Trophoblast cell (in vitro differentiated cells and primary cell): ENCODE measurements at regions not wholly inside any gene's neighbourhood (a gene's known extent, or its start where the extent isn't known, plus 50 kb on each side); places are given as distances from the start of the nearest gene placed in this dataset.
A peak's percentile ranks its signal among the peaks of the same experiment; 100 is the strongest.

Experiments used
- DNase-seq, 2 donors: peaks; one replicate each; pipeline ENCODE4 v3.0.0-alpha.2; 2016
- H2AFZ ChIP-seq: 2 replicates; pipeline ENCODE4 v1.6.1; 2013; ENCODE audit warnings: low read length, moderate library complexity, mild to moderate bottlenecking; ENCODE audit not compliant: insufficient read depth, poor library complexity
- H2AK5ac ChIP-seq: 2 replicates; pipeline ENCODE4 v1.6.1; 2013; ENCODE audit warnings: mild to moderate bottlenecking, low read length
- H2BK120ac ChIP-seq: 2 replicates; pipeline ENCODE4 v1.6.1; 2013; ENCODE audit warnings: low read length, mild to moderate bottlenecking, moderate library complexity; ENCODE audit not compliant: insufficient read depth, poor library complexity
- H2BK12ac ChIP-seq: 2 replicates; pipeline ENCODE4 v1.6.1; 2013; ENCODE audit warnings: mild to moderate bottlenecking, low read length, moderate library complexity
- H2BK5ac ChIP-seq: 2 replicates; pipeline ENCODE4 v1.6.1; 2013; ENCODE audit warnings: low read length, low read depth, moderate library complexity, mild to moderate bottlenecking; ENCODE audit not compliant: poor library complexity
- H3K14ac ChIP-seq: 2 replicates; pipeline ENCODE4 v1.6.1; 2013; ENCODE audit warnings: mild to moderate bottlenecking, low read length
- H3K18ac ChIP-seq: 2 replicates; pipeline ENCODE4 v1.6.1; 2013; ENCODE audit warnings: mild to moderate bottlenecking, low read length
- H3K23ac ChIP-seq: 2 replicates; pipeline ENCODE4 v1.6.1; 2013; ENCODE audit warnings: low read length
- H3K27ac ChIP-seq: 2 replicates; pipeline ENCODE4 v1.5.1; 2013; ENCODE audit warnings: low read depth, mild to moderate bottlenecking, inconsistent platforms, low read length, moderate library complexity
- H3K27me3 ChIP-seq: 2 replicates; pipeline ENCODE4 v1.6.1; 2013; ENCODE audit warnings: inconsistent platforms, mild to moderate bottlenecking, low read length, moderate library complexity; ENCODE audit not compliant: insufficient read depth
- H3K36me3 ChIP-seq, 2 experiments: 1 replicate in 1 of 2; 2 replicates in 1 of 2; pipeline ENCODE4 v1.6.1; 2013; ENCODE audit warnings: low read length in 2 of 2, mild to moderate bottlenecking in 2 of 2, moderate library complexity in 1 of 2; ENCODE audit not compliant: insufficient read depth in 2 of 2, control insufficient read depth in 1 of 2
- H3K4ac ChIP-seq: 2 replicates; pipeline ENCODE4 v1.6.1; 2013; ENCODE audit warnings: low read depth, mild to moderate bottlenecking, low read length, moderate library complexity
- H3K4me1 ChIP-seq, 2 experiments: 1 replicate in 1 of 2; 2 replicates in 1 of 2; pipeline ENCODE4 v1.6.1; 2013; ENCODE audit warnings: low read length in 2 of 2, mild to moderate bottlenecking in 2 of 2, moderate library complexity in 1 of 2; ENCODE audit not compliant: insufficient read depth in 2 of 2, control insufficient read depth in 1 of 2
- H3K4me2 ChIP-seq: 2 replicates; pipeline ENCODE4 v1.6.1; 2013; ENCODE audit warnings: inconsistent platforms, mild to moderate bottlenecking, low read length, moderate library complexity
- H3K4me3 ChIP-seq: 2 replicates; pipeline ENCODE4 v1.5.1; 2013; ENCODE audit warnings: mild to moderate bottlenecking, low read depth, low read length, inconsistent platforms
- H3K79me1 ChIP-seq: one replicate; pipeline ENCODE4 v1.6.1; 2013; ENCODE audit warnings: low read length
- H3K79me2 ChIP-seq: 2 replicates; pipeline ENCODE4 v1.6.1; 2013; ENCODE audit warnings: low read length, mild to moderate bottlenecking; ENCODE audit not compliant: control insufficient read depth, insufficient read depth, poor library complexity
- H3K9ac ChIP-seq: 2 replicates; pipeline ENCODE4 v1.6.1; 2013; ENCODE audit warnings: mild to moderate bottlenecking, low read length
- H3K9me3 ChIP-seq: 2 replicates; pipeline ENCODE4 v1.6.1; 2013; ENCODE audit warnings: low read depth, mild to moderate bottlenecking, control low read depth, inconsistent platforms, low read length; ENCODE audit not compliant: insufficient read depth
- H4K12ac ChIP-seq: 2 replicates; pipeline ENCODE4 v1.6.1; 2013; ENCODE audit warnings: low read depth, mild to moderate bottlenecking, low read length, moderate library complexity
- H4K8ac ChIP-seq: 2 replicates; pipeline ENCODE4 v1.6.1; 2013; ENCODE audit warnings: low read depth, mild to moderate bottlenecking, low read length, moderate library complexity
- H4K91ac ChIP-seq: one replicate; pipeline ENCODE4 v1.6.1; 2013; ENCODE audit warnings: low read depth, mild to moderate bottlenecking, low read length, moderate library complexity
- WGBS: extraction: QIAGEN DNeasy Blood & Tissue Kit; methylation state at CpG from one replicate; pipeline ENCODE4 v1.1.7; 2013; ENCODE audit warnings: missing lambda C conversion rate; ENCODE audit not compliant: insufficient read length, insufficient coverage; ENCODE audit errors: extremely low coverage; 5-methylcytosine and 5-hydroxymethylcytosine counted together

- no peak overlapping the region for H3K4me2 ChIP-seq
- H3K27ac ChIP-seq, result no peak overlapping the region
- H4K8ac ChIP-seq, result no peak overlapping the region
- H2BK12ac ChIP-seq, result no peak overlapping the region
- H3K4ac ChIP-seq, result no peak overlapping the region
- no peak for DNase-seq
- no peak overlapping the region for H2BK120ac ChIP-seq
- H3K36me3 ChIP-seq, result no peaks in the 10 kb centered on the region
- peaks cover 4 to 7% of the 10 kb centered on the region in 2 experiments for H3K4me1 ChIP-seq
- H2BK5ac ChIP-seq, result no peak overlapping the region
- no peaks in the 10 kb centered on the region for H3K9me3 ChIP-seq
- H2AK5ac ChIP-seq, result no peak overlapping the region
- no peak overlapping the region for H3K18ac ChIP-seq
- H3K4me3 ChIP-seq, result no peak overlapping the region
- H3K27me3 ChIP-seq, result no peaks in the 10 kb centered on the region
- peaks cover 2% of the 10 kb centered on the region for H3K79me1 ChIP-seq
- no peak overlapping the region for H3K14ac ChIP-seq
- no peaks in the 10 kb centered on the region for H3K79me2 ChIP-seq
- no CpG with 5 or more reads among the region's 9 CpGs for WGBS
- H4K91ac ChIP-seq, result no peak overlapping the region
- no peak overlapping the region for H3K23ac ChIP-seq
- no peak overlapping the region for H4K12ac ChIP-seq
- no peak overlapping the region for H3K9ac ChIP-seq
- no peak overlapping the region for H2AFZ ChIP-seq
These were observed 273.8 kb downstream of the RPS6KC1 start for GRCh38 chr1:213324859-213325258.

DNA sequence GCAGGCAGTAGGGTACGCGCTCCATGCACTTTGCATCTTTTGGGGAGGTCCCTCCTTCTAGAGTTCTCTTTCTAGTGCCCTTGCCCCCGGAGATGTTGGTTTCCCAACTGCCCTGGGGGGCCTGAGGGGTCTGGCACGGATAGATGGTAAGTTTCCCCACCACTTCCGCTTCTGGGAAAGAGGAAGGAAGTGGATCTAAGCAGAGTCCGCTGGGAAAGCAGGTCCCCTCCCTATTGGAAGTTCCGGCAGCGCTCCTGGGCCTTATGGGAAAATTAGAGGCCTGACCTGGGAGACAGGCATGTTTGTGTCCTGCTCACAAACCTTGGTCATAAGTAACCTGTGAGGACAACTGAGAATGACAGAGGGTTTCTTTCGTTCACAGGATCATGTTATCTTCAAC is 274.4 kb downstream of the RPS6KC1 start:
- Histone ChIP-seq H4K12ac (no peak overlapping the region), H3K9me3 (no peaks in the 10 kb centered on the region), H3K27ac (no peak overlapping the region), H3K23ac (no peak overlapping the region), H3K4me1 (peaks cover 4 to 7% of the 10 kb centered on the region in 2 experiments), H4K91ac (no peak overlapping the region), H4K8ac (no peak overlapping the region), H3K36me3 (no peaks in the 10 kb centered on the region), H3K9ac (no peak overlapping the region), H3K79me2 (no peaks in the 10 kb centered on the region), H2AFZ (no peak overlapping the region), H2BK120ac (no peak overlapping the region), H3K4me3 (no peak overlapping the region), H3K14ac (no peak overlapping the region), H3K27me3 (no peaks in the 10 kb centered on the region), H3K79me1 (peaks cover 2% of the 10 kb centered on the region), H3K4ac (no peak overlapping the region), H2BK12ac (no peak overlapping the region), H3K4me2 (no peak overlapping the region), H2BK5ac (no peak overlapping the region), H2AK5ac (no peak overlapping the region), H3K18ac (no peak overlapping the region)
- DNase-seq, result no peak
- WGBS, result no CpG with 5 or more reads among the region's 9 CpGs

- H3K9me3 ChIP-seq, result no peaks in the 10 kb centered on the region
- no peak for DNase-seq
- no peaks in the 10 kb centered on the region for H3K36me3 ChIP-seq
- no peak overlapping the region for H2BK12ac ChIP-seq
- H3K27ac ChIP-seq, result no peak overlapping the region
- H4K12ac ChIP-seq, result no peak overlapping the region
- H3K18ac ChIP-seq, result no peak overlapping the region
- H4K91ac ChIP-seq, result no peak overlapping the region
- H3K4me2 ChIP-seq, result no peak overlapping the region
- H3K27me3 ChIP-seq, result no peaks in the 10 kb centered on the region
- no peak overlapping the region for H2BK120ac ChIP-seq
- peaks cover 4 to 7% of the 10 kb centered on the region in 2 experiments for H3K4me1 ChIP-seq
- H3K4ac ChIP-seq, result no peak overlapping the region
- WGBS, result no CpG with 5 or more reads among the region's 2 CpGs
- H3K4me3 ChIP-seq, result no peak overlapping the region
- peaks cover 2% of the 10 kb centered on the region for H3K79me1 ChIP-seq
- H3K9ac ChIP-seq, result no peak overlapping the region
- no peak overlapping the region for H3K23ac ChIP-seq
- no peak overlapping the region for H2AK5ac ChIP-seq
- no peaks in the 10 kb centered on the region for H3K79me2 ChIP-seq
- H2BK5ac ChIP-seq, result no peak overlapping the region
- no peak overlapping the region for H3K14ac ChIP-seq
- no peak overlapping the region for H2AFZ ChIP-seq
- H4K8ac ChIP-seq, result no peak overlapping the region
These were observed 275.4 kb downstream of the RPS6KC1 start for GRCh38 chr1:213326281-213327016.

DNA sequence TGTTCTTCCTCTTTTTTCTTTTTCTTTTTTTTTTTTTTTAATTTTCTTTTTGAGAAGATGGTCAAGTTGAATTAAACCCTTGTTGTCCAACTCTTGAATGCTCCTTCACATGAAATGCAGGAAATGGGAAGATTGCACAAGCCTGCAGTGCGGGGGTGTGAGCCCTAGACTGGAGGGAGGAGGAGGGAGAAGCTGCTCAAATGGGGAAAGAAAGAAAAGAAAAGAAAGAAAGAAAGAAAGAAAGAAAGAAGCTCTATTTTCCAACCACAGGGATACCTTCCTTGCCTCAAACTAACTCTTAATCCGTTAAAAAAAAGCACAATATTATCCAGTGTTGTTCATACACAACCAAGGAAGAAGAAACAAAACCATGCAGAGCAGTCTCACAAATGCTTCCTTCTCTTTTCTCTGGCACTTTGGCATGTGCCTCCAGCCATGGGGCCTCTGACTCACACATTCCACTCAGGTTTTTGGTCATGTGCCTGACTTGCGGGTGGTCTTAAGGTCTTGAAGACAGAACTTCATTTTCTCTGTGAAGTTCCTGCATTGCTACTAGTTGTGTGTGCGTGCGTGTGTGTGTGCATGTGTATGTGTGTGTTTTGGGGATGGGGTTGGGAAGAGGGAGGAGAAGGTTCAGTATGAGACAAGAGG is 276.1 kb downstream of the RPS6KC1 start:
- Histone ChIP-seq H3K9ac (no peak overlapping the region), H3K14ac (no peak overlapping the region), H2AFZ (no peak overlapping the region), H4K12ac (no peak overlapping the region), H3K36me3 (no peaks in the 10 kb centered on the region), H2BK12ac (no peak overlapping the region), H3K9me3 (no peaks in the 10 kb centered on the region), H2BK120ac (no peak overlapping the region), H3K79me2 (no peaks in the 10 kb centered on the region), H3K27me3 (no peaks in the 10 kb centered on the region), H2AK5ac (no peak overlapping the region), H3K4me3 (no peak overlapping the region), H3K23ac (no peak overlapping the region), H3K79me1 (peaks cover 2% of the 10 kb centered on the region), H4K91ac (no peak overlapping the region), H3K4ac (no peak overlapping the region), H3K4me1 (peaks cover 4 to 7% of the 10 kb centered on the region in 2 experiments), H2BK5ac (no peak overlapping the region), H3K4me2 (no peak overlapping the region), H4K8ac (no peak overlapping the region), H3K18ac (no peak overlapping the region), H3K27ac (no peak overlapping the region)
- no CpG with 5 or more reads among the region's 5 CpGs for WGBS
- peak; percentile 62 to 74 for DNase-seq
